Gastroesophageal sphincter (tissue), 4 donors: ENCODE measurements at regions not wholly inside any gene's neighbourhood (a gene's known extent, or its start where the extent isn't known, plus 50 kb on each side); places are given as distances from the start of the nearest gene placed in this dataset.

ENCODE experiments used
- ATAC-seq: fragments of 150-250 bp; one replicate; pipeline ENCODE4 v1.9.1; 2016; ENCODE audit warnings: mild to moderate bottlenecking, moderate library complexity
- H3K27ac ChIP-seq, 4 donors: fragments of 200-600 bp; sonication (generic) in 3 of 4; 1 replicate in 3 of 4; 2 replicates in 1 of 4; pipeline ENCODE4 v1.5.1; 2016 to 2019
- H3K27me3 ChIP-seq: fragments of 200-600 bp; sonication (generic); one replicate; pipeline ENCODE4 v1.5.1; 2019
- H3K36me3 ChIP-seq, 2 donors: fragments of 200-600 bp; sonication (generic); one replicate each; pipeline ENCODE4 v1.5.1; 2019; ENCODE audit warnings: control low read depth in 1 of 2
- H3K4me1 ChIP-seq, 3 donors: fragments of 200-600 bp; sonication (generic); 1 replicate in 2 of 3; 2 replicates in 1 of 3; pipeline ENCODE4 v1.5.1; 2016 to 2019; ENCODE audit warnings: control low read depth in 2 of 3
- H3K4me3 ChIP-seq, 2 donors: fragments of 200-600 bp; sonication (generic); one replicate each; pipeline ENCODE4 v1.5.1; 2019; ENCODE audit warnings: mild to moderate bottlenecking in 1 of 2, moderate library complexity in 1 of 2
- H3K9me3 ChIP-seq, 3 donors: fragments of 200-600 bp; sonication (generic); one replicate each; pipeline ENCODE4 v1.5.1; 2017 to 2019; ENCODE audit warnings: control low read depth in 2 of 3
- EP300 ChIP-seq: sonication (generic); formaldehyde crosslinking; IDR thresholded peaks from one replicate; pipeline ENCODE4 v1.6.1; 2017; ENCODE audit warnings: antibody characterized with exemption, mild to moderate bottlenecking
- POLR2A ChIP-seq, 2 donors: fragments of 450-650 bp; IDR thresholded peaks; one replicate each; pipeline ENCODE4 v1.6.1; 2017; ENCODE audit warnings: antibody characterized with exemption in 2 of 2, mild to moderate bottlenecking in 2 of 2, moderate library complexity in 1 of 2
- POLR2AphosphoS5 ChIP-seq: sonication (generic); formaldehyde crosslinking; IDR thresholded peaks from one replicate; pipeline ENCODE4 v1.6.1; 2017; ENCODE audit warnings: antibody characterized with exemption
- WGBS, 2 donors: methylation state at CpG; one replicate each; pipeline ENCODE4 v1.1.5; 2018; ENCODE audit warnings: low coverage in 1 of 2; 5-methylcytosine and 5-hydroxymethylcytosine counted together
- TF ChIP-seq, protein P1 (sequence below), 4 experiments: fragments of 200-600 bp in 2 of 4; fragments of 450-650 bp in 2 of 4; sonication (generic) in 1 of 4; IDR thresholded peaks; one replicate each; pipeline ENCODE4 v1.5.1; 2017 to 2019; ENCODE audit warnings: antibody characterized with exemption in 4 of 4, mild to moderate bottlenecking in 2 of 4, moderate library complexity in 2 of 4

DNA sequence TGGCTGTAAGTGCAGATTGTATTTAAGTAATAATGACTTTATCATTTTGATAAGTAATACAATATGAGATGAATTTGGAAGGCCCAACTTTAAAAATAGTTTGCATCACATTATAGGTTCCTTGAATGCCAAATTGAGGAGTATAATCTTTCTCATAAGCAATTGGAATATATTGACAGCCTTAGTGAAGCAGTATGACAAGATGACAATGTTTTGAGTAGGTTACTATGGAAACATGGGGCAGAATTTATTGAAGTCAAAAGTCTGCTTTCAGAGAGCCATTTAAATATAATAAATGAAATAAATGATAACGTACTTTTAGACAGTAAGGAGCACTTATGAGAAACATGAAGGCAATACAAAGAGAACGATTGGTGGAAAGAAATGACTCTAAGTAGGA lies 776.4 kb downstream of the TECRL start:
- Histone ChIP-seq H3K36me3 (no peaks in the 10 kb centered on the region), H3K9me3 (peaks cover 0 to 6% (median 0%) of the 10 kb centered on the region in 3 donors), H3K4me1 (no peaks in the 10 kb centered on the region), H3K27ac (no peak overlapping the region), H3K27me3 (no peaks in the 10 kb centered on the region), H3K4me3 (no peak overlapping the region)
- no peak for ATAC-seq
- TF ChIP-seq EP300, result no peak
- TF ChIP-seq, protein P1, sequence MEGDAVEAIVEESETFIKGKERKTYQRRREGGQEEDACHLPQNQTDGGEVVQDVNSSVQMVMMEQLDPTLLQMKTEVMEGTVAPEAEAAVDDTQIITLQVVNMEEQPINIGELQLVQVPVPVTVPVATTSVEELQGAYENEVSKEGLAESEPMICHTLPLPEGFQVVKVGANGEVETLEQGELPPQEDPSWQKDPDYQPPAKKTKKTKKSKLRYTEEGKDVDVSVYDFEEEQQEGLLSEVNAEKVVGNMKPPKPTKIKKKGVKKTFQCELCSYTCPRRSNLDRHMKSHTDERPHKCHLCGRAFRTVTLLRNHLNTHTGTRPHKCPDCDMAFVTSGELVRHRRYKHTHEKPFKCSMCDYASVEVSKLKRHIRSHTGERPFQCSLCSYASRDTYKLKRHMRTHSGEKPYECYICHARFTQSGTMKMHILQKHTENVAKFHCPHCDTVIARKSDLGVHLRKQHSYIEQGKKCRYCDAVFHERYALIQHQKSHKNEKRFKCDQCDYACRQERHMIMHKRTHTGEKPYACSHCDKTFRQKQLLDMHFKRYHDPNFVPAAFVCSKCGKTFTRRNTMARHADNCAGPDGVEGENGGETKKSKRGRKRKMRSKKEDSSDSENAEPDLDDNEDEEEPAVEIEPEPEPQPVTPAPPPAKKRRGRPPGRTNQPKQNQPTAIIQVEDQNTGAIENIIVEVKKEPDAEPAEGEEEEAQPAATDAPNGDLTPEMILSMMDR (IDR thresholded peaks at IDR 0.05), result no peak
- no peak for TF ChIP-seq POLR2AphosphoS5
- no peak for TF ChIP-seq POLR2A (IDR thresholded peaks at IDR 0.05)
- 86 to 88% methylated on average over 2 of the region's 2 CpGs for WGBS, 2 donors

DNA sequence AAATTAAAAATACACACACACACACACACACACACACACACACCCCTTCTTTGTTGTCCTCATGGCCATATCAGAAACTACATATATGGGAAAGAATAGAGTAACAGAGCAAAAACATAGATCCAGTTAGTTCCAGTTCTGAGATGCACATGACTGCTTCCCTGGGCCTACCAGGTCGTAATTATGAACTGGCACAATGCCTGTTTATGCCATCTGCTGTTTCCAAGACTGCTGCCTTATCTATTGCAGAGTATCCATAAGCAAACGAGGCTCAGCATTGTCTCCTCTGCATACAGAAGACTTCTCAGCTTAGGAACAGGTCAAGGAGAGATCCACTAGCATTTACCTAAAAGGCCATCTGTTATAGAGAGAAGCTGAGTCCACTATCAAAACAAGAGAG lies 789.0 kb downstream of the TECRL start:
- Histone ChIP-seq H3K27ac (no peak overlapping the region), H3K9me3 (no peaks in the 10 kb centered on the region), H3K36me3 (no peaks in the 10 kb centered on the region), H3K27me3 (no peaks in the 10 kb centered on the region), H3K4me1 (no peaks in the 10 kb centered on the region), H3K4me3 (no peak overlapping the region)
- TF ChIP-seq, protein P1 (IDR thresholded peaks at IDR 0.05), result no peak
- no peak for ATAC-seq
- WGBS, 2 donors, result 10 to 28% methylated on average over 2 of the region's 2 CpGs

DNA sequence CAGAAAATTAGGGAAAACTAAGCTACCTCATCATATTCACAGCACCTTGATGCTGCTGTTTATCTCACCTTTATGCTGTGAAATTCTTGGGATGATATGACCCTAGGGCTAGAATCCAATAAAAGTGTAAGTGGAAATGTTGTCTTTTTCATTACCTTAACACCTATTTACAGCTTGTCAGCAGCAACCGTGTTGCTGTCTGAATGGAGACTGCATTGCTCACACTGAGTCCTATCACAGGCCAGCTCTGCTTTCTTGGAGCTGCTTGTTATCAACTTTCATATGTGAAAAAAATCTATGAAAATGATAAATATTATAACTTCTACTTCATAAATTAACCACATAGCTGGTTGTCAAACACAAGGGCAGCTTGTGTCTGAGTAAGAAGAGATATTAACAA lies 789.5 kb downstream of the TECRL start:
- Histone ChIP-seq H3K4me3 (no peak overlapping the region), H3K36me3 (no peaks in the 10 kb centered on the region), H3K27me3 (no peaks in the 10 kb centered on the region), H3K27ac (no peak overlapping the region), H3K9me3 (no peaks in the 10 kb centered on the region), H3K4me1 (no peaks in the 10 kb centered on the region)
- no peak for ATAC-seq
- TF ChIP-seq POLR2A (IDR thresholded peaks at IDR 0.05), result no peak
- TF ChIP-seq POLR2AphosphoS5, result no peak
- TF ChIP-seq EP300, result no peak
- TF ChIP-seq, protein P1 (IDR thresholded peaks at IDR 0.05), result no peak
- WGBS, 2 donors, result 17 to 38% methylated on average over 1 of the region's 1 CpG

DNA sequence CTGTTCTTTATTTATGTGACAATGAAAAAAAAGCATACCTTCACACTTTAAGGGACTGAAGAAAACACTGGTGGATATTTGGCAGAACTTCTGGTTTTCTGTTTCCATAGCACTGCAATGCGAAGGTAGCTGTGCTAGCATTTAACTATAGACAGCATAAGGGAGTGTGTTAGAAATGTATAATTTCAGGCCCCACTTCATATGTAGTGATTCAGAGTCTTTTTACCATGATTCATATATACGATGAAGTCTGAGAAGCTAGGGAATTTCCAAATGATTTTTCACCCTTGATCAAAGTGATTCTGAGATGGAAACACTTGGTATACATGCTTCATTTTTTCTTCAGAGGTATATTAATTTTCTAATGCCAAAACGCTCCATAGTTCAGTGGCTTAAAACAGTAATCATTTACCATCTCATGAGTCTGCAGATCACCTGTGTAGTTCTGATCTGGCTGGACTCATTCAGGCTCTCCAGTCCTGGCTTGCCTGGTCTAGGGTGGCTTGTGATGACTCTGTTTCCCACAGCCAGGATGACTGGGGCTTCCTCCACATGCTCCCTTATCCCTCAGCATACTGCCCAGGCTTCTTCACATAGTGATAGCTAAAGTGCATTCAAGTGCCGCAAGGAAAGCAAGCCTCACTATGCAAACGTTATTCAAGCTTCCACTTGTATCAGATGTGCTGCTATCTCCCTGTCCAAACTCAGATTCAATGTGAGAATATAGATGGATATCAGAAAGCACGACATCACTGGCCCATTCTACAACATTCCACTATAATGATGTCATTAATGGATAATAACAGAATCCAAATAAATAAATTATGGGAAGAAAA lies 790.1 kb downstream of the TECRL start:
- no peak for ATAC-seq
- Histone ChIP-seq H3K4me3 (no peak overlapping the region), H3K27me3 (no peaks in the 10 kb centered on the region), H3K4me1 (no peaks in the 10 kb centered on the region), H3K9me3 (no peaks in the 10 kb centered on the region), H3K36me3 (no peaks in the 10 kb centered on the region), H3K27ac (no peak overlapping the region)
- TF ChIP-seq EP300, result no peak
- TF ChIP-seq, protein P1 (IDR thresholded peaks at IDR 0.05), result no peak
- no peak for TF ChIP-seq POLR2AphosphoS5
- WGBS, 2 donors, result 29 to 33% methylated on average over 4 to 6 of the region's 6 CpGs

DNA sequence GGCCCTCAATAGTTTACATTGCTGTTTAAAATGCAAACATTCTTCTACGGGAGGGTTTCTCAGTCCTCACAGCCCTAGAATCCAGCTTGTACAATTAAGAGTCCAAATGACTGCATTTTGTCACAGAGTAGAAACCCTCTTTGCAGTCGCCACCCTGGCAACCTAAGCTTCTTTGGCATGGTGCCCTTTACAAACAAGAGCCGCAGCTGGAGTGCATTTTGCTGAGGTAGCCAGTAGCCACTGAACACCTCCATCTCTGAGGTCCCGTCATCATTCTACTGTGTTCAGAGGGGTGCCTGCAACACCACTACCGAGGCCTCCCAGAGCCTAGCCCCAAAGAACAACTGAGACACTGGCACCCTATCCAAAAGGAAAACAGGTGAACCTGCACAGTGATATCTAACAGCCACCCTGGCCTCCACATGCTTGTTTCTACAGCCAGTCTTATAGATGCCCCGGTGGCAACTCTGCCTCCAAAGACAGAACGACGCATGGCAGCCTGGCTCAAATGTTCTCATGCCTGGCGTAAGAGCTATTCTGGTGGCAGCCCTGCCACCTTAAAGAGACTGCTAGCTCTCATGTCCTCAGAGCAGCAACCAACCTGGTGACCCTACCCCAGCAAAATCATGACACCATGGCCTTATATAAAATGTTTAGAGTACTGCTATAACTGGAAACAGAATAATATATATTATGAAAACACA lies 801.9 kb downstream of the TECRL start:
- no peak for ATAC-seq
- 62 to 82% methylated on average over 5 to 7 of the region's 9 CpGs for WGBS, 2 donors
- H3K36me3 ChIP-seq, result no peaks in the 10 kb centered on the region
- no peaks in the 10 kb centered on the region for H3K9me3 ChIP-seq
- H3K27me3 ChIP-seq, result no peaks in the 10 kb centered on the region
- TF ChIP-seq, protein P1 (IDR thresholded peaks at IDR 0.05), result no peak
- TF ChIP-seq EP300 (no peak), POLR2A (IDR thresholded peaks at IDR 0.05) (no peak)
- H3K4me1 ChIP-seq, result no peaks in the 10 kb centered on the region
- no peak overlapping the region for H3K4me3 ChIP-seq
- H3K27ac ChIP-seq, result no peak overlapping the region
